Panc1 (cell line): ENCODE measurements at regions not wholly inside any gene's neighbourhood (a gene's known extent, or its start where the extent isn't known, plus 50 kb on each side); places are given as distances from the start of the nearest gene placed in this dataset.

Experiments used
- ATAC-seq: fragments of 200-7000 bp; cut with Tn5 transposase; 2 replicates; pipeline ENCODE4 v1.9.1; 2020; ENCODE audit warnings: mild to moderate bottlenecking, moderate library complexity
- BruUV-seq: library from RNA; stranded (reverse); fragments of 400-500 nt; replicated peaks from 2 replicates; lab custom pipeline; 2021; lab: Mats Ljungman, UMichigan
- CTCF ChIA-PET: fragments of 300-600 bp; sonication (Branson Sonifier 250); formaldehyde crosslinking; loops from one replicate; lab custom pipeline; 2022; ENCODE audit warnings: antibody characterized with exemption; lab: Charles Lee
- POLR2A ChIA-PET: fragments of 300-600 bp; sonication (Branson Sonifier 250); formaldehyde crosslinking; loops from one replicate; lab custom pipeline; 2022; ENCODE audit warnings: antibody characterized with exemption; lab: Charles Lee
- DNase-seq: peaks from one replicate; pipeline ENCODE4 v3.0.0-alpha.2; 2010; ENCODE audit warnings: low read depth, low spot score
- H3K27ac ChIP-seq: 2 replicates; pipeline ENCODE4 v1.5.1; 2011; ENCODE audit warnings: mild to moderate bottlenecking, low read length, inconsistent platforms
- H3K27me3 ChIP-seq: fragments of 200-500 bp; sonication (Bioruptor generic); 2 replicates; pipeline ENCODE4 v1.6.0; 2014; ENCODE audit warnings: low read length, inconsistent platforms; ENCODE audit not compliant: control insufficient read depth, insufficient read depth
- H3K36me3 ChIP-seq: fragments of 200-500 bp; sonication (Bioruptor generic); 2 replicates; pipeline ENCODE4 v1.5.1; 2014; ENCODE audit warnings: inconsistent platforms, mild to moderate bottlenecking, low read length, moderate library complexity; ENCODE audit not compliant: control insufficient read depth, insufficient read depth
- H3K4me1 ChIP-seq: 2 replicates; pipeline ENCODE4 v1.5.1; 2011; ENCODE audit warnings: inconsistent platforms, mild to moderate bottlenecking, low read length, moderate library complexity; ENCODE audit not compliant: control insufficient read depth, insufficient read depth
- H3K4me3 ChIP-seq, 2 experiments: 2 replicates each; pipeline ENCODE4 v1.5.1; 2011 to 2012; ENCODE audit warnings: low read depth in 2 of 2, low read length in 2 of 2, mild to moderate bottlenecking in 2 of 2, inconsistent platforms in 1 of 2, moderate library complexity in 1 of 2
- H3K9me3 ChIP-seq: fragments of 200-500 bp; sonication (Bioruptor generic); 2 replicates; pipeline ENCODE4 v1.5.1; 2014; ENCODE audit warnings: low read depth, mild to moderate bottlenecking, inconsistent platforms, low read length, moderate library complexity; ENCODE audit not compliant: control insufficient read depth, insufficient read depth
- CTCF ChIP-seq: fragments of 450-650 bp; IDR thresholded peaks from 2 replicates; pipeline ENCODE4 v1.5.1; 2017; ENCODE audit warnings: mild to moderate bottlenecking
- POLR2AphosphoS5 ChIP-seq: IDR thresholded peaks from 2 replicates; pipeline ENCODE4 v1.6.1; 2012; ENCODE audit warnings: mild to moderate bottlenecking, low read depth, low read length, moderate library complexity
- REST ChIP-seq, 2 experiments: IDR thresholded peaks; 2 replicates each; pipeline ENCODE4 v1.6.1; 2011 to 2012; ENCODE audit warnings: low read depth in 2 of 2, control low read depth in 1 of 2, low read length in 1 of 2, mild to moderate bottlenecking in 1 of 2, moderate library complexity in 1 of 2; ENCODE audit not compliant: insufficient read depth in 1 of 2
- SIN3A ChIP-seq: IDR thresholded peaks from 2 replicates; pipeline ENCODE4 v1.6.1; 2012; ENCODE audit warnings: low read depth, mild to moderate bottlenecking, low read length, moderate library complexity, borderline replicate concordance; ENCODE audit not compliant: insufficient read depth
- TCF7L2 ChIP-seq: IDR thresholded peaks from 2 replicates; pipeline ENCODE4 v1.6.1; 2011; ENCODE audit warnings: mild to moderate bottlenecking, low read depth, low read length, inconsistent platforms
- in situ Hi-C: cut with HindIII; loops from 2 replicates; pipeline ENCODE4 v1.10.0; 2016; ENCODE audit warnings: low sequenced_read_pairs, low pct_unique_long_range_greater_than_20kb
- intact Hi-C: fragments of 100-400 bp; cut with micrococcal nuclease; formaldehyde crosslinking; loops from one replicate; pipeline ENCODE4 v1.10.0; 2022; ENCODE audit not compliant: unreplicated experiment

GRCh38 chr10:78407966-78408365 is 374.3 kb downstream of the RPS24 start:
- no peak for TF ChIP-seq TCF7L2
- no peak for TF ChIP-seq REST (IDR thresholded peaks at IDR 0.05; ENCODE audit: insufficient read depth in 1 of 2, low read depth in 2 of 2, low read length in 1 of 2)
- no peak for TF ChIP-seq POLR2AphosphoS5
- TF ChIP-seq SIN3A = no peak
- TF ChIP-seq CTCF = no peak
- DNase-seq (no peak), ATAC-seq (no peak)
- ChIA-PET CTCF (no interaction called here), POLR2A (no interaction called here)
- no peaks in the 10 kb centered on the region; the same call in 1 of the 2 replicates for H3K4me1 ChIP-seq
- no peaks in the 10 kb centered on the region for H3K36me3 ChIP-seq
- no TSS peak for BruUV-seq
- no peak overlapping the region for H3K27ac ChIP-seq
- H3K9me3 ChIP-seq = no peaks in the 10 kb centered on the region
- intact Hi-C loops (no loop called here), in situ Hi-C loops (no loop called here)
- peaks cover 19% of the 10 kb centered on the region for H3K27me3 ChIP-seq
- H3K4me3 ChIP-seq = no peak overlapping the region

- no peak for ATAC-seq
Measured at GRCh38 chr10:78408671-78409472, 375.2 kb downstream of the RPS24 start.

More at GRCh38 chr10:78408671-78409472, 375.2 kb downstream of the RPS24 start:
- intact Hi-C loops (no loop called here), in situ Hi-C loops (no loop called here)
- ChIA-PET POLR2A (no interaction called here), CTCF (no interaction called here)
- Histone ChIP-seq H3K4me3 (no peak overlapping the region), H3K4me1 (no peaks in the 10 kb centered on the region; the same call in 1 of the 2 replicates), H3K9me3 (no peaks in the 10 kb centered on the region), H3K27ac (no peak overlapping the region), H3K27me3 (peaks cover 19% of the 10 kb centered on the region), H3K36me3 (no peaks in the 10 kb centered on the region)
- TF ChIP-seq CTCF (no peak), REST (IDR thresholded peaks at IDR 0.05; ENCODE audit: insufficient read depth in 1 of 2, low read depth in 2 of 2, low read length in 1 of 2) (no peak), TCF7L2 (no peak), SIN3A (no peak), POLR2AphosphoS5 (no peak)
- DNase-seq = no peak
- BruUV-seq = no TSS peak
